Fibroblast of pulmonary artery (primary cell): ENCODE measurements at regions not wholly inside any gene's neighbourhood (a gene's known extent, or its start where the extent isn't known, plus 50 kb on each side); places are given as distances from the start of the nearest gene placed in this dataset.

ENCODE experiments used
- DNase-seq: peaks from one replicate; pipeline ENCODE4 v3.0.0-alpha.2; 2010; ENCODE audit warnings: low read depth
- H3K4me3 ChIP-seq: replicated peaks from 2 replicates; pipeline ENCODE4 v1.5.1; 2011; ENCODE audit warnings: low read depth, mild to moderate bottlenecking, control low read depth, low read length, moderate library complexity
- CTCF ChIP-seq: IDR thresholded peaks from 2 replicates; pipeline ENCODE4 v1.5.1; 2011; ENCODE audit warnings: mild to moderate bottlenecking, control low read depth, low read length, inconsistent platforms; ENCODE audit errors: missing control alignments

- DNase-seq: no peak
- H3K4me3 ChIP-seq: no peak overlapping the region
- no peak for TF ChIP-seq CTCF
These were observed 222.6 kb downstream of the HTR7 start for GRCh38 chr10:90635111-90635765.

- DNase-seq: no peak
- no peak for TF ChIP-seq CTCF
- no peak overlapping the region for H3K4me3 ChIP-seq
These were observed 217.1 kb downstream of the HTR7 start for GRCh38 chr10:90640756-90641155.

GRCh38 chr10:90641731-90642130 is 216.1 kb downstream of the HTR7 start:
- TF ChIP-seq CTCF: no peak
- H3K4me3 ChIP-seq: peak overlapping the region; percentile 24

GRCh38 chr10:90642136-90642535 is 215.7 kb downstream of the HTR7 start:
- no peak for TF ChIP-seq CTCF
- DNase-seq: peak; percentile 69
- peak overlapping the region; percentile 24 for H3K4me3 ChIP-seq

More at GRCh38 chr10:90641731-90642130, 216.1 kb downstream of the HTR7 start:
- no peak for DNase-seq

- TF ChIP-seq CTCF: no peak
- DNase-seq: peak; percentile 28
- H3K4me3 ChIP-seq: no peak overlapping the region
These were observed 215.2 kb downstream of the HTR7 start for GRCh38 chr10:90642650-90643049.

- H3K4me3 ChIP-seq: no peak overlapping the region
- no peak for TF ChIP-seq CTCF
- peak; percentile 65 for DNase-seq
These were observed 213.7 kb downstream of the HTR7 start for GRCh38 chr10:90644165-90644564.

DNA sequence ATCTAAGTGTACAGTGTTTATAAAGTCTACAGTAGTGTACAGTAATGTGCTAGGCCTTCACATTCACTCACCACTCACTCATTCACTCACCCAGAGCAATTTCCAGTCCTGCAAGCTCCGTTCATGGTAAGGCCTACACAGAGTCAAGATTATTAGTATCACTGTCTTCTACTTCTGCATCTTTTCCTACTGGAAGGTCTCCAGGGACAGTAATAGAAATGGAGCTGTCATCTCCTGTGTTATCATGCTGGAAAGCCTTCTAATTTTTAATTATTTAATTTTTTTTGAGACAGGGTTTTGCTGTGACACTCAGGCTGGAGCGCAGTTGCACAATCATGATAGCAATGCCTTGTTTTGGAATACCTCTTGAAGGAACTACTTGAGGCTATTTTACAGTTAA is 207.0 kb downstream of the HTR7 start:
- no peak for DNase-seq
- H3K4me3 ChIP-seq: no peak overlapping the region
- no peak for TF ChIP-seq CTCF
